ENCODE measurements at regions not wholly inside any gene's neighbourhood (a gene's known extent, or its start where the extent isn't known, plus 50 kb on each side); places are given as distances from the start of the nearest gene placed in this dataset.
A peak's percentile ranks its signal among the peaks of the same experiment; 100 is the strongest.

DNA sequence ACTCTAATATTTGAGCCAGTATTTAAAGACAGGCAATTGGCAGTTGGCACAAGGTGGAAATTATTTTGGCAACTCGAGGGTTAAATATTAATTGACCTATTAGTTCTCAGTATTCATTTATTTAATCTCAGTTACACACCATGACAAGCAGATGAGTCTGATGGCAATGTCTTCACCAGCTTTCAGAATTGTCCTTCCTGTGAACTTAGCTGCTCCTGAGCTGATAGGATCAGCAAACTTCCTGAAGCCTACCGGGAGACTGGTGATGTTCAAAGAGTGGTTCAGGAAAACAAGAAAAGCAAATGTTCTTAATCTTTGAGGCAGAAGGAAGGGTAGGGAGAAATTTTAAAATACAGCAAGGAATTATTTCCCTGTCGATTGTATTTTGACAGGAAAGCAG is 522.2 kb downstream of the SOX2 start:
- no peak for DNase-seq

- DNase-seq, result no peak
Observed at GRCh38 chr3:182234881-182235280, 523.2 kb downstream of the SOX2 start.

- DNase-seq, result no peak
Observed at GRCh38 chr3:182235504-182235903, 523.8 kb downstream of the SOX2 start.

DNA sequence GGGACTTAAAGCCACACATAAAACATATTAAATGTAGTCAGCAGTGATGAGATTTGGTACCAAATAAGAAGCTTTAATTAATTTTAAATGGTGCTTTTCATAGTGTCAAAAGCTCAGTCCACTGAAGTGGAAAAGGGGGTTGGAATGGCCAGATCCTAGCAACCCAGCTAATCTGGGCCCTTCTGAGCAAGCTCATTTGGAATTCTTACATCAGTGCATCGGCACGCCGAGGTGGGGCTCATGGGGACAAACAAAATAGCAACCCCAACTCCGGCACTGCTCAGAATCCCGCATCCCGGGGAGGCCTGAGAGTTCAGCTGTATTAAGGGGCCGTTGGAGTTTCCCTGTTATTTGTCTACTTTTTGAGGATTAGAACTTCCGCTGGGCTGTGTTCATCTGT is 526.4 kb downstream of the SOX2 start:
- no peak for DNase-seq

DNA sequence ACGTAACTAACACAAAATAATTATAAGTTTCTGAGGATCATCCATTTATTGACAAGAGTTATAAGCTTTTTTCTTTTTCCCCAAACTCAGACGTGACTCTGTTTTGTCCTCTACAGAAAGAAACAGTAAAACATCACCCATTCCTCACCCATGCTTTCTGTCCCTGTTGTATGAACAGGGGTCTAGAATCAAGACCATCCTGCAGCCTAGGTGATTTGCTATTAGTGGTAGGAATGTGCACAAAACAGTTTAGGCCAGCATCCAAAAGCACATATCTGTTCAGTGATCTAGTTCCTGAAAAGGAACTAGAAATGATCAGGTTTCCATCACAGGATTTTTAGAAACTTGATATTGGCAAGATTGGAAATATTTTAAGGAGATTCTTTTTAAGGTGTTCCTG is 527.6 kb downstream of the SOX2 start:
- no peak for DNase-seq

DNA sequence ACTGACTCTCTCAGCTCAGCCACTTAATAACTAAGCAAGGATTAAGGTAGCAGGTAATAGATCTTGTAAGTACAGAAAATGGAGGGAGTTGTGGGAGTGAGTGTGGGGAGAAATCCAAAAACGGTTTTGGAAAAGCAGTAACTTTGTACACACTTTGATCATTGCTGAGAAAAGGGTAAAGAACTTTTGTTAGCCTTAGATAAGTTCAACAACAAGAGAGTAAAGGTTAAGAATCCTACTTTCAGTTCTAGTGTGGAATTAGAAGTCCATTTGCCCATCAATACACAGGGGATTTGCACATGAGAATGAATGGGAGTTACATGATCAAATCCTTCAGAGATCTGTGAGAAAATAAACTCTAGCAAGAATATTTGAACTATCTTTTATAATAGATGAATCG is 528.7 kb downstream of the SOX2 start:
- DNase-seq, result no peak

DNA sequence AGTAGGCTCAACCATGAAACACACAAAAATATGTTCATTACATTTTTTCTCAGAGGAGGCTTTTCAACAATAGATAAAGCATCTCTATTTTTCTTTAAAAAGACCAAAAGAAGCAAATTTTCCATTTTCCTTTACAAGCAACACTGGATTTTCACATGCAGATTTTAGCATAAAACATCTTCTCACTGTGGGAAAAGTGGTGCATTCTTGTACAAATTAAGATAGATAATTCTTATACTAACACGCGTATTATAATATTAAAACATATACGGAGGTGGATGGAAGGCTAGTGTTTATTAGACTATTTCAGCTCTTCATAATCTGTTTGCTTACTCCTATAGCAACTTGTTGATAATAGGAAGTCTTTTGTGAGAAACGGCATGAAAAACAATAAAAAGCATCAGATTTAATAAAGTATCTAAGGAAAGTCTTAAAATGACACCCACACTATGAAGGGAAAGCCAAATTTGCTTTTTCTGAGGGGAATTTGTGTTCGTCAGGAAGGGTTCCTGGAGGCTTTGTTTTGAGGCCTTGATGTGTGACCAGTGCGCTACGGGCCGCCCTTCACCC is 529.6 kb downstream of the SOX2 start:
- no peak for DNase-seq

DNA sequence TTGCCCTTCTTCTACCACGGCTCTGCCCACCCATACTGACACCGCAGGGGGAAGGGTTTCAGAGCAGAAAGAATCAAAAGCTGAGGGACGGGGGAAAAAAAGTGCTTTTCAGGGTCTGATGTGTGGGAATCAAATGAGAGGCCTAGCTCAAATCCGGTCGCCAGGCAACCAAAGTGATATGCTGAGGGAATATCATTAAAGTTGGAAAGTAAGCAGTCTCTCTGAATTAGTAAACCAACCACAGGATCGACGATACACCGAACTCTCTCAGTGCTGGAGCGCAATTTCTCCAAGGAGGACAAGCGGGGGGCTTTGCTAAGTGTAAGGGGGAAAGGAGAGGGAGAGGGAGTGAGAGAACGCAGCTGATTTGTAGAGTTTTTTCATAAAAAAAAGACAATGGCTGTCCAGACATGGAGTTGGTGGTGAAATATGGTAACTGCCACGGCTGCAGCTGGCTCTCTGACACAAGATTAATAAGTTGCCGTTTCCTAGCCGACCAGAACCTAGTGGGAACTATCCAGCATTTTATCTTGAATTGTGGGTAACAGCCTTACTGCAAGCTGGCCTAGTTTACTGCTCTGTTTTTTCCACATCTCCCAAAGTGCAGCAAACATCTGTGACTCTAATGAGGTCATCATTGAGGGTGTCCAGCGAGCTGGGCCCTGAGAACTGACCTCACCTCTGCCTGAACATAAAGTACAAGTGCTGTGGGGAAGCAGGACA is 530.2 kb downstream of the SOX2 start:
- no peak for DNase-seq

DNA sequence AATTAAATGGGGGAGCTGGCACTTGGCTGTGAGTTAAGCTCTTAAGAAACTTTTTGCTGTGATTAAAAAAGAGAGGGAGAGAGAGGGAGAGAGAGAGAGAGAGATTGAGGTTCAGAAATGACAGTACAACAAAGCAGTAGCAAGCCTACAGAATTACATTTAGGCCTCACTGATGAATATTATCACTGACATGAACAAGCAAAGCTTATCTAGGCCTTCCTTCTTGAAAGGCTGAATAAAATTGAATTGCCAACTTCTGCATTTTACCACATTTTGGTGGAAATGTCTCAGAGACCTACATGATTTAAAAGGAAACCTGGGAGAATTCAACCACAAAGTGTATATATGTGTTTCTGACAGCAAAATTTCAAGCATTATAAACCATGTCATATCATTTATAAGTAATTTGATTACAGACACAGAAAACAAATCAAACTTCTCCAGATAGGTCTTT is 530.8 kb downstream of the SOX2 start:
- no peak for DNase-seq

DNA sequence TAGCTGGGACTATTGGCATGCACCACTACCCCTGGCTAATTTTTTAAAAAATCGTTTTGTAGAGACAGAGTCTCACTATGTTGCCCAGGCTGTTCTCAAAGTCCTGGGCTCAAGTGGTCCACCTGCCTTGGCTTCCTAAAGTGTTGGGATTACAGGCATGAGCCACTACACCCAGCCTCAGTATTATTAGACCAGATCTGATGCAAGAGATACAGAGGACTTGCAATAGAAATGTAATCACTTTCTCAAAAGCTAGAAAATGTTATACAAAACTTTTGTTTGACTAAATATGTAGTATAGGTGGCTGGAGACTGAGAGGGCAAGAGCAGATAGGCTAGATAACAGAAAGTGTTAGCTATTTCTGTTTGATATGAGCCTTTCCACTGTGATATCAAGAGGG is 531.9 kb downstream of the SOX2 start:
- no peak for DNase-seq

DNA sequence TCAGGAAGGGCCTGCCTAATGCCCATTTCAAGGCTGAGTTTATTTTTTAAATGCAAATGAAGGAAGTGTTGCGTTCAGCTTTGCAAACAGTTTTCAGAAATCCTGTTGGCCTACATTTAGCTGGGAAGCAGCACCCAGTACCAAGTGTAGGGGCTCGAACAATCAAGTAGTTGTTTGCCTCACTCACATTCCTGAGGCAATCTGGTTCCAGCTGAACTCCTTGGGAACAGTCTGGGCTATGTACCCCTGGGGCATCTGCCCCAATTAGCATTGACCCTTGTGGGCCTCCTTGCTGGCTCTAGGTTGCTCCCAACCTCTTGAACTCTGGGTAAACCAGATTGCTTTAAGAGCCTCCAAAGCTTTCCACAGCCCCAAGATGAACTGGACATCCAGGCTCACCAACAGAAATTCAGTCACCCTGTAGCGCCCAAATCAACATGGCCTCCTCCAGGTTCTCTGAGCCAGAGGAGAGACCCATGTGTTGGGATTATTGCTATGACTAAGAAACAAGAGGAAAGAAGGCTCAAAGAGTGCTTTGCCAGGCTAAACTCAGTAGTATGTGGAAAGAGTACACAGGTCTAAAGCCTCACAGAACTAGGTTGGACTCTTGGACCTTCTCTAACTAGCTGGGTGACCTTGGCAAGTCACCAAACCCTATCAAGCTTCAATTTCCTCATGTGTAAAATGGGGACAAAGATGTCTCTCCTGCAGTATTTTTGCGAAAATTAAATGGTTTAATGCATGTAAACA is 532.7 kb downstream of the SOX2 start:
- no peak for DNase-seq

- DNase-seq, result no peak
Observed at GRCh38 chr3:182245059-182245458, 533.3 kb downstream of the SOX2 start.

DNA sequence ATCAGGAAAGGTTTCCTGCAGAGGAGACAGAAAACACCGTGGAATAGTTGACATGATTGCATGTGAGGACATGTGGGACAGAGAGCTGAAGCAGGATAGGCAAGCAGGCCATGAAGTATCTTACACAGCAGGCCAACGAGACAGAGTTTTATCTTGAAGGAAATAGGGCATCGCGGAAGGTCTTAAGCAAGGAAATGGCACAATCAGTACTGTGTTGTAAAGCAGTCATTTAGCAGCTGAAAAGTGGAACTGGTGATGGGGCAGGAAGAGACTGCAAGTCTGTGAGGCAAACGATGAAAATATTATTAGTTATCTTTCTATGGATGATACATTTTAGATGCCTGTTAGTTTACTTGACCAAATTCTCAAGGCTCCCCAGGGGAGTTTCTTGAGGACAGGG is 535.1 kb downstream of the SOX2 start:
- DNase-seq, result no peak

GRCh38 chr3:182248349-182248880 is 536.7 kb downstream of the SOX2 start:
- DNase-seq, result no peak

- DNase-seq, result no peak
Observed at GRCh38 chr3:182252802-182253201, 540.5 kb upstream of the ATP11B start.

DNA sequence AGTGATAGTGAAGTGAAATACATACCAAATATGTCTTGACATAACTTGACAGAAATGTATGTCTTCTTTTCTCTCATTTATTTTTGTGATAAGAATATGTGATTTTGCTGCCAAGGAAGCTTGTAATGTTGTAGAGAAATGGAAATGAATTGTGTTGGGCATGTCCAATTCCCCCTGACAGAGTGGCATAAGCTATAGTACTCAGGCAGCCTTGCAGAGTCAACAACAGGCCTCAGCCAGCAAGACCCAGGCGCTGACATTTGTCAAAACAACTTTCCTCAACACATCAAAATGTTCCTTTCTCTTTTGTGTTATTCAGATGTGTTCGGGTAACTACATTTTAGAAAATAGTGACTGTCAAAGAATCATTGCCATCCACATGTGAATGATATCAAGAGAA is 538.1 kb upstream of the ATP11B start:
- DNase-seq, result no peak

GRCh38 chr3:182257361-182257760 is 535.9 kb upstream of the ATP11B start:
- DNase-seq, result no peak

DNA sequence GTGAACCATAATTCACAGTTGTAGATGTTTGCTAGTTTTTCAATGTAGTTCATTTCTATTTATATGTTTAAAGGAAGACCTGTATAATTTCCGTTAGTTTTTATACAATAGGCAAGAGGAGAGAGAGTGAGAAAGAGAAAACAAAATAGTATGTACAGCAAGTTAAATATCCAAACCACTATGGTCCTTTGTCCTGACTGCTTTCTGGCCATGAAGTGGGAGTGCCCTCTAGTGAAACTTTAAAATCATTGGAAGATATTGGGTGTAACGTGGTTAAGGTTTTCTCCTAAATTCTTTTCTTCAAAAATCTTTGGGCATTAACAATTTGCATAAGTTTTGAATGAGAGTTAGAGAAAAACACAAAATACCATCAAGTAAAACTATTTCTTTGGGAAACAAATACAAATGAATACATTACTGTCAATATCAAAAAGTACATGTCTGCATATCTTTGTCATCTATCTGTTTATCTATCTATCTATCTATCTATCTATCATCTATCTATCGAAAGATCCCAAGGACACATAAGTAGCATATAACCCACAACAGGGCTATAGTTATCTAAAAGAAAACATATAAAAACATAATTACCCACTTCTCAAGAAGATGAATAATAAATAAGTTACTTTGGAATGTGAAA is 534.6 kb upstream of the ATP11B start:
- DNase-seq, result peak; percentile 75

DNA sequence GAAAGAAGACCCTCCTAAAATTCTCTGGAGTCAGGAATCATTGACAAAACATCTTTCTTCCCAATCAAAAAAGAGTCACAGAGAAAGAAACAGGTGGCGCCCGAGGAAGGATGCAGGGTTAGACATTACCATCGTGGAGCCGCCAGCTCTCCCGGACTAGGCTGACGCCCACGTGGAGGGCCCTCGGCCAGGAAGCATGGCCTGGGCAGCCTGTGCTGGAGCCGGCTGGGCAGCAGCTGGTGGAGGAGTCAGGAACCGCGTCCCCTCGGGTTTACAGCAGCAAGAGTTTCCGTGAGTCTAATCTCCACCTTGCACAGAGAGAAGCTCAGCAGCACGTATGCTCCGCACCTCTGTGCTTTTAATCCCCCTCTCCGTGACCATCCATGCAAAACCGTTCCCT is 533.7 kb upstream of the ATP11B start:
- no peak for DNase-seq

DNA sequence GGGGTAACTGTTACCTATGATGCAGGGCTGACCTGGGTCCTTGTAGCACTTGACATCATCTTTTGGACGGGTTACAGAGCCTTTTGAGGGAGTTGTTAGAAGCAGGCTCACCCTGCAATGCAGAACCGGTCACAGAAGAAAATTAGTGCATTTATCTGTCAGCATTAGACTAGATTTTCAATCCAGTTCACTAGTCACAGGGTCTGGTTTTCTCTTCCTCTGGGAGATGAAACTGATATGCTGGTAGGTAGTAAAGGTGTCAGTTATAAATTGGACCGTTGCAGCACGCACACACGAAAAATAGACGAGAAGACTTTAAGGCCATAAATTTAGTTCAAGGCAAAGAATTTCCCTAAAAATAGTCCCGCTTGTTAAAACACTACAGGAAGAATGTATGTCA is 532.3 kb upstream of the ATP11B start:
- no peak for DNase-seq

DNA sequence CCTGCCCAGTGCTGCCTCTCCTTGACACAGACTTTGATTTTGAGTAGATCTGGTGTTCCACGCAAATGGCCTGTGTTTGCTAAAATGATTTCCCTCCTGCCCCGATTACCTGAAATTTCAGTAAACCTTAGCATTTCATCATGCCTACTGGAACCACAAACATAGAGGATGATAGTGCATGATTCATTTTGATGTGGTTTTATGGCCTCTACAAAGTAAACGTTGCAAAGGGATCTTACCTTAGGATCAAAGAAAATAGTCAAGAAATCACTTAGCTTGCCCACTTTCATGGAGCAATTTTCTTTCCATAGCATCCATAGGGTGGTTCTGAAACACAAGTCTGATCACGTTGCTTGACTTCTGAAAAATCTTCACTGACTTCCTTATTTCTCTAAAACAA is 524.6 kb upstream of the ATP11B start:
- no peak for DNase-seq

GRCh38 chr3:182276512-182276911 is 516.8 kb upstream of the ATP11B start:
- no peak for DNase-seq

- DNase-seq, result peak; percentile 96
Observed at GRCh38 chr3:182284793-182285192, 508.5 kb upstream of the ATP11B start.

DNA sequence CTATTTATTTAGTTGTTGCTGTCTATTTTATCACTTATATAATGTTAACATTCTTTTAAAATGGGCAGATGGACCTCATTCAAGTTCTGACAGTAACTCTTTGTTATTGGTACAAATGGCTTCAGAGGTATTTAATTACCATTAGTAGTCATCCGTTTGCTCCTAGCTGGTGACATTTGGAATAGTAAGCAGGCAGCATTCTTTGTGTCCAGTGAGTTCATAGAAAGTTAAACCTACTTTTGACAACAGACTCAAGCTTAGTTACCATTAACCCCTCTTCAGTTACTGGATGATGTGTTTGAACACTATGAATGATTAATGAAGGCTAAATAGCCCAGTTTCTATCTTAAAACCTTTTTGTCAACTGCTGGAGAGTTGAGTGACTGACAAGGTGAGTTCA is 500.7 kb upstream of the ATP11B start:
- DNase-seq, result no peak

All from NCI-H2081 treated with DMSO at 0.1 percent for 48 hours (cell line).